A549 (cell line): ENCODE measurements at regions not wholly inside any gene's neighbourhood (a gene's known extent, or its start where the extent isn't known, plus 50 kb on each side); places are given as distances from the start of the nearest gene placed in this dataset.
A peak's percentile ranks its signal among the peaks of the same experiment; 100 is the strongest.

Experiments used
- ATAC-seq, 2 experiments: fragments of 200-7000 bp in 1 of 2; fragments of >200 bp in 1 of 2; cut with Nextera tagmentation in 1 of 2; cut with Tn5 transposase in 1 of 2; 3 replicates each; pipeline versions ENCODE4 v1.8.0 to v1.9.1; 2018 to 2020; ENCODE audit warnings: mild to moderate bottlenecking in 1 of 2, moderate library complexity in 1 of 2
- CTCF ChIA-PET: fragments of 300-600 bp; sonication (Branson Sonifier 250); formaldehyde crosslinking; extraction: SDS; loops from one replicate; lab custom pipeline; 2021; ENCODE audit warnings: antibody characterized with exemption, inconsistent platforms; lab: Yijun Ruan, JAX
- POLR2A ChIA-PET: fragments of 350-600 bp; formaldehyde crosslinking; extraction: SDS; loops from one replicate; lab custom pipeline; 2021; ENCODE audit warnings: antibody characterized with exemption, inconsistent platforms; lab: Yijun Ruan, JAX
- DNase-seq, 2 experiments: peaks; one replicate each; pipeline versions ENCODE4 v3.0.0 to v3.0.0-alpha.2; 2011 to 2016; ENCODE audit warnings: low read depth in 1 of 2, low spot score in 1 of 2
- FAIRE-seq: peaks from 2 replicates; lab custom pipeline; 2011; peaks lifted over from hg19 to GRCh38; lab: Jason Lieb, UNC
- H3K27ac ChIP-seq, 2 experiments: fragments of >200 bp; sonication (Bioruptor Twin); formaldehyde crosslinking; 3 replicates each; pipeline ENCODE4 v1.5.1; 2016 to 2017
- H3K4me1 ChIP-seq: fragments of >200 bp; sonication (Bioruptor Twin); formaldehyde crosslinking; 3 replicates; pipeline ENCODE4 v1.6.1; 2016
- H3K4me2 ChIP-seq: fragments of >200 bp; sonication (Bioruptor Twin); formaldehyde crosslinking; 3 replicates; pipeline ENCODE4 v1.6.1; 2016
- H3K4me3 ChIP-seq: fragments of >200 bp; sonication (Bioruptor Twin); formaldehyde crosslinking; 3 replicates; pipeline ENCODE4 v1.5.1; 2016
- H3K9me3 ChIP-seq: fragments of >200 bp; sonication (Bioruptor Twin); formaldehyde crosslinking; 3 replicates; pipeline ENCODE4 v1.6.1; 2016
- CEBPB ChIP-seq, 2 experiments: fragments of >200 bp in 1 of 2; sonication (Bioruptor Twin) in 1 of 2; formaldehyde crosslinking in 1 of 2; IDR thresholded peaks; 2 replicates each; pipeline ENCODE4 v1.6.1; 2012 to 2016
- HDAC2 ChIP-seq: fragments of 200-600 bp; sonication (generic); IDR thresholded peaks from 2 replicates; pipeline ENCODE4 v1.6.1; 2016
- POLR2AphosphoS2 ChIP-seq: conservative IDR thresholded peaks from 2 replicates; pipeline ENCODE4 v1.6.1; 2012; ENCODE audit warnings: low read length, improper control_type of control experiment, inconsistent platforms
- RFX5 ChIP-seq: fragments of 450-650 bp; IDR thresholded peaks from 2 replicates; pipeline ENCODE4 v1.7.1; 2014; ENCODE audit warnings: antibody characterized with exemption, mild to moderate bottlenecking, moderate library complexity
- TFCP2L1 ChIP-seq: fragments of 250-450 bp; sonication (Bioruptor Pico); IDR thresholded peaks from 2 replicates; pipeline ENCODE4 v1.5.0; 2021; ENCODE audit warnings: mild to moderate bottlenecking
- TP53 ChIP-seq: fragments of 250-450 bp; sonication (Bioruptor Pico); IDR thresholded peaks from 2 replicates; pipeline ENCODE4 v1.5.0; 2021; ENCODE audit warnings: mild to moderate bottlenecking, moderate library complexity
- ZSCAN20 ChIP-seq: fragments of 250-450 bp; sonication (Bioruptor Pico); IDR thresholded peaks from 2 replicates; pipeline ENCODE4 v1.8.0; 2022; ENCODE audit warnings: mild to moderate bottlenecking, moderate library complexity
- WGBS: methylation state at CpG from one replicate; pipeline ENCODE4 v1.1.6; 2017; ENCODE audit errors: missing lambda C conversion rate; 5-methylcytosine and 5-hydroxymethylcytosine counted together
- TF ChIP-seq, protein P1 (sequence below): fragments of 250-450 bp; sonication (Bioruptor Pico); IDR thresholded peaks from 2 replicates; pipeline ENCODE4 v1.5.0; 2020; ENCODE audit warnings: low read depth, mild to moderate bottlenecking, moderate library complexity
- TF ChIP-seq, protein P2 (sequence below): fragments of 150-350 bp; IDR thresholded peaks from 2 replicates; pipeline ENCODE4 v1.6.1; 2014; ENCODE audit warnings: low read depth, mild to moderate bottlenecking, low read length
- TF ChIP-seq, protein P3 (sequence below): fragments of 450-650 bp; IDR thresholded peaks from 2 replicates; pipeline ENCODE4 v1.6.1; 2014; ENCODE audit warnings: antibody characterized with exemption
- TF ChIP-seq, protein P4 (sequence below): fragments of 200-600 bp; sonication (generic); IDR thresholded peaks from 2 replicates; pipeline ENCODE4 v1.6.1; 2016; ENCODE audit warnings: antibody characterized with exemption, mild to moderate bottlenecking, moderate library complexity

DNA sequence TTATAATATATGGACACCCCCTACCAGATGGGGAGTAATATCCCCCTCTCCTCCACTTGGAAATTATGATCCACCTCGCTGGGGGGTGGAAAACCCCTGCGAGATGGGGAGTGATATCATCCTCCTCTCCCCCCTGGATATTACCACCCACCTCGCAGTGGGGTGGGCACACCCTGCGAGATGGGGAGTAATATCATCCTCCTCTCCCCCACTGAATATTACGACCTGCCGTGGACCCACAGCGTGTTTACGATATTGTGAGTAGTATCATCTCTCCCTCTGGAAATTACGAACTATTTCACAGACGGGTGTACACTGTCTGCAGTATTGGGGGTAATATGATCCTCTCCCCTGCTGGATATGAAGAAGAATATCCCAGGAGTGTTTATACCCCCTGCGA, 228.3 kb upstream of the WSCD1 start:
- ATAC-seq (no peak), DNase-seq (no peak), FAIRE-seq (no peak)
- CTCF ChIA-PET = no interaction called here
- no peak overlapping the region for H3K27ac ChIP-seq
- no peaks in the 10 kb centered on the region for H3K9me3 ChIP-seq
- H3K4me2 ChIP-seq = no peak overlapping the region
- POLR2A ChIA-PET = no interaction called here
- H3K4me1 ChIP-seq = peaks cover 5% of the 10 kb centered on the region; the same call in 2 of the 3 replicates
- H3K4me3 ChIP-seq = no peak overlapping the region
- whole genome bisulfite sequencing = 69% methylated on average over 11 of the region's 11 CpGs
- TF ChIP-seq POLR2AphosphoS2 (no peak), TP53 (CRISPR knock-in tag) (no peak), ZSCAN20 (CRISPR knock-in tag) (no peak), CEBPB (IDR thresholded peaks at IDR 0.05) (no peak), HDAC2 (no peak)
- TF ChIP-seq, protein P1, sequence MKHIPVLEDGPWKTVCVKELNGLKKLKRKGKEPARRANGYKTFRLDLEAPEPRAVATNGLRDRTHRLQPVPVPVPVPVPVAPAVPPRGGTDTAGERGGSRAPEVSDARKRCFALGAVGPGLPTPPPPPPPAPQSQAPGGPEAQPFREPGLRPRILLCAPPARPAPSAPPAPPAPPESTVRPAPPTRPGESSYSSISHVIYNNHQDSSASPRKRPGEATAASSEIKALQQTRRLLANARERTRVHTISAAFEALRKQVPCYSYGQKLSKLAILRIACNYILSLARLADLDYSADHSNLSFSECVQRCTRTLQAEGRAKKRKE (CRISPR knock-in tag) = no peak
- TF ChIP-seq, protein P2, sequence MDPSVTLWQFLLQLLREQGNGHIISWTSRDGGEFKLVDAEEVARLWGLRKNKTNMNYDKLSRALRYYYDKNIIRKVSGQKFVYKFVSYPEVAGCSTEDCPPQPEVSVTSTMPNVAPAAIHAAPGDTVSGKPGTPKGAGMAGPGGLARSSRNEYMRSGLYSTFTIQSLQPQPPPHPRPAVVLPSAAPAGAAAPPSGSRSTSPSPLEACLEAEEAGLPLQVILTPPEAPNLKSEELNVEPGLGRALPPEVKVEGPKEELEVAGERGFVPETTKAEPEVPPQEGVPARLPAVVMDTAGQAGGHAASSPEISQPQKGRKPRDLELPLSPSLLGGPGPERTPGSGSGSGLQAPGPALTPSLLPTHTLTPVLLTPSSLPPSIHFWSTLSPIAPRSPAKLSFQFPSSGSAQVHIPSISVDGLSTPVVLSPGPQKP = no peak
- TF ChIP-seq, protein P3, sequence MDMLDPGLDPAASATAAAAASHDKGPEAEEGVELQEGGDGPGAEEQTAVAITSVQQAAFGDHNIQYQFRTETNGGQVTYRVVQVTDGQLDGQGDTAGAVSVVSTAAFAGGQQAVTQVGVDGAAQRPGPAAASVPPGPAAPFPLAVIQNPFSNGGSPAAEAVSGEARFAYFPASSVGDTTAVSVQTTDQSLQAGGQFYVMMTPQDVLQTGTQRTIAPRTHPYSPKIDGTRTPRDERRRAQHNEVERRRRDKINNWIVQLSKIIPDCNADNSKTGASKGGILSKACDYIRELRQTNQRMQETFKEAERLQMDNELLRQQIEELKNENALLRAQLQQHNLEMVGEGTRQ = no peak

DNA sequence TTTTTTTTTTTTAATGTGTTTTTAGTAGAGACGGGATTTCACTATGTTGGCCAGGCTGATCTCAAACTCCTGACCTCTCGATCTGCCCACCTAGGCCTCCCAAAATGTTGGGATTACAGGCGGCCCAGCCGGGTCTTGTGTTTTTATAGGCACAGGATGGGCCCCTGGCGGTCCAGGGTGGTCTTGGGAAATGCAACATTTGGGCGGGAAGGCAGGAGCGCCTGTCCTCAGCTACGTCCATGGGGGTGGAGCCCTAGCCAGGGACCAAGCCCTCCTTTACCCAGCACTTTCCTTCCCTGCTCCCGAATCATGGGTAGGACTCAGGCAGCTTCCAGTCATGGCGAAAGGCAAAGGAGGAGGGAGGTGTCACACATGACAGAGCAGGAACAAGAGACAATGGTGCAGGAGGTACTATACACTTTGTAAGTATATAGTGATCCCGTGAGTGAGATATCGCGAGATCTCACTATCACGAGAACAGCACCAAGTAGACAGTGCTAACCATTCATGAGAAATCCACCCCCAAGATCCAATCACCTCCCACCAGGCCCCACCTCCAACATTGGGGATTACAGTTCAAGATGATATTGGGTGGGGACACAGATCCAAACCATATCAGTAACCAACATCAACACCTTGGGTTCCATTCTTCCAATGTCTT, 226.7 kb upstream of the WSCD1 start:
- ATAC-seq = no peak
- ChIA-PET CTCF (no interaction called here), POLR2A (no interaction called here)
- H3K4me1 ChIP-seq = no peaks in the 10 kb centered on the region
- 61% methylated on average over 14 of the region's 14 CpGs for WGBS
- H3K9me3 ChIP-seq = no peaks in the 10 kb centered on the region
- no peak overlapping the region for H3K27ac ChIP-seq
- TF ChIP-seq, protein P4, sequence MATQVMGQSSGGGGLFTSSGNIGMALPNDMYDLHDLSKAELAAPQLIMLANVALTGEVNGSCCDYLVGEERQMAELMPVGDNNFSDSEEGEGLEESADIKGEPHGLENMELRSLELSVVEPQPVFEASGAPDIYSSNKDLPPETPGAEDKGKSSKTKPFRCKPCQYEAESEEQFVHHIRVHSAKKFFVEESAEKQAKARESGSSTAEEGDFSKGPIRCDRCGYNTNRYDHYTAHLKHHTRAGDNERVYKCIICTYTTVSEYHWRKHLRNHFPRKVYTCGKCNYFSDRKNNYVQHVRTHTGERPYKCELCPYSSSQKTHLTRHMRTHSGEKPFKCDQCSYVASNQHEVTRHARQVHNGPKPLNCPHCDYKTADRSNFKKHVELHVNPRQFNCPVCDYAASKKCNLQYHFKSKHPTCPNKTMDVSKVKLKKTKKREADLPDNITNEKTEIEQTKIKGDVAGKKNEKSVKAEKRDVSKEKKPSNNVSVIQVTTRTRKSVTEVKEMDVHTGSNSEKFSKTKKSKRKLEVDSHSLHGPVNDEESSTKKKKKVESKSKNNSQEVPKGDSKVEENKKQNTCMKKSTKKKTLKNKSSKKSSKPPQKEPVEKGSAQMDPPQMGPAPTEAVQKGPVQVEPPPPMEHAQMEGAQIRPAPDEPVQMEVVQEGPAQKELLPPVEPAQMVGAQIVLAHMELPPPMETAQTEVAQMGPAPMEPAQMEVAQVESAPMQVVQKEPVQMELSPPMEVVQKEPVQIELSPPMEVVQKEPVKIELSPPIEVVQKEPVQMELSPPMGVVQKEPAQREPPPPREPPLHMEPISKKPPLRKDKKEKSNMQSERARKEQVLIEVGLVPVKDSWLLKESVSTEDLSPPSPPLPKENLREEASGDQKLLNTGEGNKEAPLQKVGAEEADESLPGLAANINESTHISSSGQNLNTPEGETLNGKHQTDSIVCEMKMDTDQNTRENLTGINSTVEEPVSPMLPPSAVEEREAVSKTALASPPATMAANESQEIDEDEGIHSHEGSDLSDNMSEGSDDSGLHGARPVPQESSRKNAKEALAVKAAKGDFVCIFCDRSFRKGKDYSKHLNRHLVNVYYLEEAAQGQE = peak; percentile 20; the same call in 1 of the 2 replicates
- no peak for TF ChIP-seq RFX5
- H3K4me3 ChIP-seq = no peak overlapping the region
- no peak for FAIRE-seq
- DNase-seq = no peak
- no peak overlapping the region for H3K4me2 ChIP-seq

DNA sequence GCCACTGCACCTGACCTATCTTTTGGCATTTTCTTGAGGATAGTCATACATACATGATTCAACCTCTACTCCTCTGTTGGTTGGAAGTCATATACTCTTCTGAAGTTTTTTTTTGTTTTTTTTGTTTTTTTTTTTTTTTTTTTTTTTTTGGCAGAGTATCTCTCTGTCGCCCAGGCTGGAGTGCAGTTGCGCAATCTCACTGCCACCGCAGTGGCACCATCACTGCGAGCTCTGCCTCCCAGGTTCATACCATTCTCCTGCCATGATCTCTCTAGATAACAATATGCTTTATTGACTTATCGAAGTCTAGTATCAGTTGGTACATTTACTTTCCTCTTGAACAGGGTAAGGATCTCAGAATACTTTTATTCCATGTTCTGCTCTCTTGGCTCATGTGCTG, 224.2 kb upstream of the WSCD1 start:
- H3K4me2 ChIP-seq = no peak overlapping the region
- no peaks in the 10 kb centered on the region for H3K9me3 ChIP-seq
- H3K4me3 ChIP-seq = no peak overlapping the region
- peak; percentile 79 to 89; a peak in 3 of 4 replicates for TF ChIP-seq CEBPB (IDR thresholded peaks at IDR 0.05)
- no peak for TF ChIP-seq TFCP2L1 (CRISPR knock-in tag)
- H3K27ac ChIP-seq = no peak overlapping the region
- H3K4me1 ChIP-seq = no peaks in the 10 kb centered on the region
- ATAC-seq (no peak), FAIRE-seq (peak; percentile 32), DNase-seq (no peak)
- CTCF ChIA-PET = no interaction called here
- POLR2A ChIA-PET = no interaction called here
- WGBS = 36% methylated on average over 5 of the region's 5 CpGs
